Coronary artery (tissue), 2 donors: ENCODE measurements at regions not wholly inside any gene's neighbourhood (a gene's known extent, or its start where the extent isn't known, plus 50 kb on each side); places are given as distances from the start of the nearest gene placed in this dataset.
"Not testable (repeated sequence)": the region's sequence is repeated elsewhere in the genome, so short reads cannot be mapped to it uniquely, and the experiment has no call there.

Source experiments
- DNase-seq: peaks from one replicate; pipeline ENCODE4 v3.0.0-alpha.2; 2017; ENCODE audit warnings: low spot score
- H3K27ac ChIP-seq, 2 donors: fragments of 200-600 bp; sonication (generic); one replicate each; pipeline ENCODE4 v1.5.1; 2016 to 2019
- H3K4me3 ChIP-seq: fragments of 200-600 bp; sonication (generic); 2 replicates; pipeline ENCODE4 v1.5.1; 2016; ENCODE audit warnings: mild to moderate bottlenecking, moderate library complexity
- CTCF ChIP-seq: fragments of 200-600 bp; sonication (generic); IDR thresholded peaks from one replicate; pipeline ENCODE4 v1.5.1; 2019; ENCODE audit warnings: antibody characterized with exemption

DNA sequence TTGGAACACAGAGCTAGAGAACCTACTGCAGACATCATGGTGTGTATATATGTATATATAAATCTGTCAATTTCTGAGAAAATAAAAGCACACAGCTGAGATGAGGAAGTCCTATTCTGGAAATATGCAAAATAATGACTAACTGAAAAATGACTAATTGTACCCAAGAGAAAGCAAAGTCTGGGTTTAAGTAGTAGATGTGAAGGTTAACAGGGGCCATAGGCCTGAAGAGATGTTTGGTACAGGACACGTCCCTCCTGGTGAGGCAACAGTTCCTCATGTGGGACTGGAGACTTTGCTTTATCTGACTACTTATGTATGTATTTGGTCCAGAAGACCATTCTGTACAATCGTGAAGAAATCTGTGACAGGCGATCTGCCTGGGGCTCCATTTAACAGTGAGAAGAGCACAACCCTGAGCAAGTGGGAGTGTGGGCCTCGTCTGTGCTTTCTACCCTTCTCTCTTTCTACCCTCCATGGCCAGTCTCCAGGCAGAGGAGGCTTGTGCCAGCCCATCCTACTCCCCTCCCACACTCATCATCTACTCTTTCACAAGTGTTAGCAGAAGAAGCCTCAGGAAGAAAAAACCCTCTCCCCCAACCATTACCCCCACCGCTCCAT lies 67.5 kb downstream of the SLC41A2 start:
- no peak for TF ChIP-seq CTCF
- no peak for DNase-seq
- no peak overlapping the region for H3K27ac ChIP-seq
- H3K4me3 ChIP-seq, result no peak overlapping the region

- TF ChIP-seq CTCF, result no peak
- DNase-seq, result no peak
- Histone ChIP-seq H3K4me3 (no peak overlapping the region), H3K27ac (no peak overlapping the region)
Measured at GRCh38 chr12:104889735-104890134, 68.4 kb downstream of the SLC41A2 start.

DNA sequence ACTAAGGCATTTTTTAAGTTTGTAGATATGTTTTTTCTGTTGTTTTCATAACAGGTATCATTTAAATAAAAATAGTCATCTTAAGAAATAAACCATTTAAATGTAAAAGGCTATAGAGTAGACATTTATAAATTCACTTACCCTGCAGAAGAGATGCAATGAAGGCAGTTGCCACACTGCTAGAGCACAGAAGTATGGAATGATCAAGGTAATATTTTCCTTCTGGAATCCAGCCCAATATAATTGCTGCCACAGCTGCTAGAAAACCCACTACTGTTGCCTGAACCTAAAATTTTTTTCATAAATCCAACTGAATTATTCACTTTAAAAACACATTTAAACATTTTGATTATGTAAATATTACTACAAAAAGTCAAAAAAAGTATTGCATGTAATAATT lies 69.2 kb downstream of the SLC41A2 start:
- no peak for TF ChIP-seq CTCF
- no peak for DNase-seq
- H3K27ac ChIP-seq, result no peak overlapping the region
- no peak overlapping the region for H3K4me3 ChIP-seq

DNA sequence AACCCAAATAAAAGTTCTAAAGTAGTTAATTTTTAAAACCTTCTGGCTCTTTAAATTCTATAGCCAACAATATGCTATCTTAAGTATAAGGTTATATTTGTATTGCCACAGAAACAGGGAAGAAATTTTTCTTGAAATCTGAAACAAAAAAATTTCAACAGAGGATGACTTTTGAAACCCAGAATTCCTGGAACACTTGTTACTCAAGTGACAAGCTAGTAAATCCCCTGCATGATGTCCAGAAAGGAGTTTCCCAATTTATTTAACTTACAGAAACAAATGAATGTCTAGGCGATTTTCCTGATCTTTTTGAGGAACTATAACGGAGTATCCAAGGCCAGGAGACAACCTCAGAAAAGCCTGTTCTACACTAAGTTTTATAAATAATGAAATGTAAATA lies 69.6 kb downstream of the SLC41A2 start:
- no peak for DNase-seq
- H3K27ac ChIP-seq, result no peak overlapping the region
- H3K4me3 ChIP-seq, result no peak overlapping the region
- no peak for TF ChIP-seq CTCF

DNA sequence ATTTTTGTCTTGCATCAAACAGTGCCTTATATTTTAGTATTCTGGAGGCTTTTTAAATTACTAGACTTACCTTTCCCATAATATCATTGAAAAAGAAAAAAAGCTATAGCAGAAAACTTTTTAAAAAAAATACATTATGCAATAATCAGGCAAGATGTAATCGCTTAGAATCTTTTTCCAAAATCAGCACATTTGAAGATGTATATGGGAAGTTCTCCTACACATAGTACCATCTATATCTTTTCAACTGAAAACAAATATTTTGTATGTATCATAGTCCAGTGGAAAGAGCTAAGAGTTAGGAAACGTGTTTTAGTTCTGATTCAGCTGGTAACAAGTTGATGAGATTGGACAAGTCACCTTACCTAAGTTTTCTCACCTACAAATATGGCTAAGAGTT lies 70.6 kb downstream of the SLC41A2 start:
- no peak overlapping the region for H3K27ac ChIP-seq
- H3K4me3 ChIP-seq, result no peak overlapping the region
- TF ChIP-seq CTCF, result no peak
- DNase-seq, result no peak

DNA sequence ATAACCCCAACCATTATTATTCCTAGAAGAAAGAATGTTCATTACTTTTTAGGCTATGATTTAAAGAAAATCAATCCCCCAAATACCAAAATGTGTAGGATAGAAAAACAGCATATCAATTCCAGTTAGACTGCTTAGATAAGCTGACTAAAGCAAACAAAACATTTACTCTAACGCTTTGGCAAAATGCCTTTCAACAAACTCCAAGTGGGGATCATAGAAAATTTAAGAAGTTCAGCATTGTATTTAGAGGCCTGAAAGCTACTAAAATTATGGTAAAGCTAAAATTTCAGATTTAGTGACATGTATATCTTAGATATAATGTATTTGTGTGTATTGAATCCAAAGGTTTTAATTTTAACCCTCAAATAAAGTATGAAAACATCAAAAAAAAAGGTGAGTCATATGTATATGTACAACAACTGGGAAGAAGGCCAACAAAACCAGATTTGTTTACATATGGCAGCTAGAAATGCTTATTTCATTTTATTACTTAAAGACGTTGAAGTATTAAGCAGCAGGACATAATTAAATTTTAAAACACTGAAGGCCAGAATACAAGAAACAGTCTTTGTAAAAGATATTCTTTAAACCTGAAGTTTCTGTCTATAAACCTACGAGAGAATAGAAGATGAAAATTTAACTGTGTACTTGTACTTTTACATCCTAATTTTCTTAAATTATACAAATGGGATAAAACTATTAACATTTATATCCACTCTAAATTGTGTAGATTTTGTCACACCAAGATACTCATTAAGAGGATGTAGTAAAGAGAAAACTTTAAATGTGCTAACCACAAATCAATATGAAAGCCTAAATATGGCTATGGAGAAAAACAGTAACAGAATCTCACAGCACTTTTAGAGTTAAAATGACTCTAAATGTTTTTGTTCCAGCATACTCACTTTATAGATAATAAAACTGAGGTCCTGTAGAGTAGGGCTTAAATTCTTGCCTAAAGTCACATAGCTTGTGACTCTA lies 71.4 kb downstream of the SLC41A2 start:
- Histone ChIP-seq H3K27ac (no peak overlapping the region), H3K4me3 (no peak overlapping the region)
- no peak for TF ChIP-seq CTCF
- no peak for DNase-seq

- H3K27ac ChIP-seq, H3K4me3 ChIP-seq, DNase-seq: not testable (repeated sequence)
Measured at GRCh38 chr12:104878858-104879257, 79.2 kb downstream of the SLC41A2 start.
